Osteoblast (primary cell): ENCODE measurements at regions not wholly inside any gene's neighbourhood (a gene's known extent, or its start where the extent isn't known, plus 50 kb on each side); places are given as distances from the start of the nearest gene placed in this dataset.

Experiments used
- DNase-seq: peaks from one replicate; pipeline ENCODE4 v3.0.0; 2011; ENCODE audit warnings: low spot score, mixed read lengths; ENCODE audit not compliant: insufficient read length; ENCODE audit errors: missing footprints
- H2AFZ ChIP-seq: 2 replicates; pipeline ENCODE4 v1.6.0; 2011; ENCODE audit warnings: mild to moderate bottlenecking, low read length
- H3K27ac ChIP-seq: 2 replicates; pipeline ENCODE4 v1.5.1; 2011; ENCODE audit warnings: mild to moderate bottlenecking, low read depth, low read length, moderate library complexity
- H3K27me3 ChIP-seq: 2 replicates; pipeline ENCODE4 v1.6.0; 2012; ENCODE audit warnings: mild to moderate bottlenecking, control low read depth, inconsistent platforms, low read length, moderate library complexity; ENCODE audit not compliant: insufficient read depth
- H3K36me3 ChIP-seq: 2 replicates; pipeline ENCODE4 v1.5.1; 2011; ENCODE audit warnings: mild to moderate bottlenecking, low read length, control low read depth, moderate library complexity; ENCODE audit not compliant: insufficient read depth
- H3K4me1 ChIP-seq: 2 replicates; pipeline ENCODE4 v1.5.1; 2011; ENCODE audit warnings: mild to moderate bottlenecking, low read length, control low read depth, moderate library complexity; ENCODE audit not compliant: insufficient read depth
- H3K4me2 ChIP-seq: 2 replicates; pipeline ENCODE4 v1.6.0; 2011; ENCODE audit warnings: mild to moderate bottlenecking, low read length; ENCODE audit not compliant: insufficient read depth
- H3K4me3 ChIP-seq: fragments of 200-600 bp; sonication (generic); 3 replicates; pipeline ENCODE4 v1.5.1; 2012; ENCODE audit warnings: mild to moderate bottlenecking, low read length, inconsistent platforms; ENCODE audit not compliant: insufficient read depth
- H3K79me2 ChIP-seq: 2 replicates; pipeline ENCODE4 v1.6.0; 2012; ENCODE audit warnings: mild to moderate bottlenecking, low read length, control low read depth, inconsistent platforms; ENCODE audit not compliant: insufficient read depth
- H3K9me3 ChIP-seq: 2 replicates; pipeline ENCODE4 v1.5.1; 2011; ENCODE audit warnings: low read depth, low read length, control low read depth
- H4K20me1 ChIP-seq: 2 replicates; pipeline ENCODE4 v1.6.0; 2012; ENCODE audit warnings: mild to moderate bottlenecking, low read length, control low read depth; ENCODE audit not compliant: insufficient read depth
- TF ChIP-seq, protein P1 (sequence below): IDR thresholded peaks from 2 replicates; pipeline ENCODE4 v1.5.1; 2011; ENCODE audit warnings: mild to moderate bottlenecking, low read depth, low read length, moderate library complexity; ENCODE audit errors: extremely low read depth

DNA sequence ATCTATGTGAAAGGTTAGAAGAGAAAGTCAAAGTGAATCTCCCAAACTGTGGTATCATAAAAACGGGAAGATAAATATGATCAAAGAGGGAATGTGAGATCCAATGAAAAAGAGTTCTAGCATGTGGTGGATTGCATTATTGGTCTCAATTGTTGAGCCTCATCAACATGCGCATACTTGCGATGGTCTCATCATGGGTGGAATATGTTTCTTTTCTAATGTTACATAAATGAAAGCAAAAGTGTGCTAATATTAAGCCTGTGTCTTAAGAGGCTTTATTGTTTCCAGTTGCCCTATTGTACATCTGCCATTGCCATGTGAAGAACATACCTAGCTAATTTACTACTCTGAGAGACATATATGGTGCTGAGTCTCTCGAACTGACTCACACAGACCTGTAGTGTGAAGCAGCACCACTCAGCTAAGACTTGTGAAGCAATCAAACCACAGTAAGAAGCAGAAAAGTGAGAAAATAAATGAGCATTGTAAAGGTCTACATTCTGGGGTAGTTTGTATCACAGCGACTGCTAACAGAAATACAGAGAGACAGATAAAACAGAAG, 645.5 kb upstream of the PCDH15 start:
- TF ChIP-seq, protein P1, sequence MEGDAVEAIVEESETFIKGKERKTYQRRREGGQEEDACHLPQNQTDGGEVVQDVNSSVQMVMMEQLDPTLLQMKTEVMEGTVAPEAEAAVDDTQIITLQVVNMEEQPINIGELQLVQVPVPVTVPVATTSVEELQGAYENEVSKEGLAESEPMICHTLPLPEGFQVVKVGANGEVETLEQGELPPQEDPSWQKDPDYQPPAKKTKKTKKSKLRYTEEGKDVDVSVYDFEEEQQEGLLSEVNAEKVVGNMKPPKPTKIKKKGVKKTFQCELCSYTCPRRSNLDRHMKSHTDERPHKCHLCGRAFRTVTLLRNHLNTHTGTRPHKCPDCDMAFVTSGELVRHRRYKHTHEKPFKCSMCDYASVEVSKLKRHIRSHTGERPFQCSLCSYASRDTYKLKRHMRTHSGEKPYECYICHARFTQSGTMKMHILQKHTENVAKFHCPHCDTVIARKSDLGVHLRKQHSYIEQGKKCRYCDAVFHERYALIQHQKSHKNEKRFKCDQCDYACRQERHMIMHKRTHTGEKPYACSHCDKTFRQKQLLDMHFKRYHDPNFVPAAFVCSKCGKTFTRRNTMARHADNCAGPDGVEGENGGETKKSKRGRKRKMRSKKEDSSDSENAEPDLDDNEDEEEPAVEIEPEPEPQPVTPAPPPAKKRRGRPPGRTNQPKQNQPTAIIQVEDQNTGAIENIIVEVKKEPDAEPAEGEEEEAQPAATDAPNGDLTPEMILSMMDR = no peak
- H3K27ac ChIP-seq = no peak overlapping the region

DNA sequence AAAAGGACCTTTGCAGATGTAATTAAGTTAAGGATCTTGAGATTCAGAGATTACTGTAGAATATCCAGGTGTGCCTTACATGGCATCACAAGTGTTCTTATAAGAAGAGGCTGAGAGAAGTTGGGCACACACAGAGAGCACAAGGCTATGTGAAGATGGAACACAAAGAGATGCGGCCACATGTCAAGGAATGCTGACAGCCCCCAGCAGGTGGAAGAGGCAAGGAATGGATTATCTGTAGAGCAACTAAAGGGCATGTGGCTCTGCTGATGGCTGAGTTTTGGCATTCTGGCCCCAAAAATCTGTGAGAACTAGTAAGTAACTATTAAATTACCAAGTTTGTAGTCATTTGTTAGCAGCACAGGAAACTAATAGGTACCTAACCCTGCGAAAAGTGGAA, 640.7 kb upstream of the PCDH15 start:
- TF ChIP-seq, protein P1 = no peak
- Histone ChIP-seq H3K4me3 (no peak overlapping the region), H3K79me2 (no peaks in the 10 kb centered on the region)

More for the DNA sequence above, 645.5 kb upstream of the PCDH15 start:
- no peaks in the 10 kb centered on the region for H3K79me2 ChIP-seq
- H3K9me3 ChIP-seq = peaks cover 3% of the 10 kb centered on the region
- H3K4me2 ChIP-seq = no peak overlapping the region
- H3K36me3 ChIP-seq = no peaks in the 10 kb centered on the region
- H3K27me3 ChIP-seq = no peaks in the 10 kb centered on the region
- no peaks in the 10 kb centered on the region for H4K20me1 ChIP-seq
- H3K4me1 ChIP-seq = no peaks in the 10 kb centered on the region
- no peak overlapping the region for H2AFZ ChIP-seq
- no peak for DNase-seq
- no peak overlapping the region for H3K4me3 ChIP-seq

DNA sequence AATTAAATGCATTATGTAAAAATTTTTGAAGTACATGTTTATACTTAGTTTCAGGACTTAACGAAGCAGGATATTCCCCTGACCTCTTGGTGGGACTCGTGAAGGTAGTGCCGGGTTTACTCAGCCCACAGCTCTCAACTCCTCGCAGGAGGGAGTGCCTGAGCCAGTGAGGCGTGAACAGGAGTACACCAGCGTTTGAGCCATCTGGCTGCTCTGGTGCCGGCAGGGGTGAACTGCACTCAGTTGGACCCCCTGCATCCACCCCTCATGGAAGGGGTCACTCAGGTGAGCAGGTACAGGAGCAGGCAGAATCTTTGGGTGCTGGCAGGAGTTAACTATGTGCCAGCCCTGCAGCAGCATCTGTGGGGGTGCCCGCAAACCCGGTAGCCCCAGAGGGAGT, 625.1 kb upstream of the PCDH15 start:
- H3K27me3 ChIP-seq = no peaks in the 10 kb centered on the region
- no peak overlapping the region for H2AFZ ChIP-seq
- H3K36me3 ChIP-seq = no peaks in the 10 kb centered on the region
- no peak overlapping the region for H3K4me3 ChIP-seq
- no peak for DNase-seq
- H3K4me2 ChIP-seq = no peak overlapping the region
- TF ChIP-seq, protein P1 = no peak
- peaks cover 2% of the 10 kb centered on the region for H3K9me3 ChIP-seq
- no peaks in the 10 kb centered on the region for H3K79me2 ChIP-seq
- H4K20me1 ChIP-seq = no peaks in the 10 kb centered on the region
- no peak overlapping the region for H3K27ac ChIP-seq
- no peaks in the 10 kb centered on the region for H3K4me1 ChIP-seq

More for the DNA sequence above, 640.7 kb upstream of the PCDH15 start:
- no peak overlapping the region for H2AFZ ChIP-seq
- no peak overlapping the region for H3K27ac ChIP-seq
- H3K36me3 ChIP-seq = no peaks in the 10 kb centered on the region
- no peak overlapping the region for H3K4me2 ChIP-seq
- no peaks in the 10 kb centered on the region for H3K4me1 ChIP-seq
- peaks cover 3% of the 10 kb centered on the region for H3K9me3 ChIP-seq
- H4K20me1 ChIP-seq = no peaks in the 10 kb centered on the region
- DNase-seq = no peak
- H3K27me3 ChIP-seq = no peaks in the 10 kb centered on the region

DNA sequence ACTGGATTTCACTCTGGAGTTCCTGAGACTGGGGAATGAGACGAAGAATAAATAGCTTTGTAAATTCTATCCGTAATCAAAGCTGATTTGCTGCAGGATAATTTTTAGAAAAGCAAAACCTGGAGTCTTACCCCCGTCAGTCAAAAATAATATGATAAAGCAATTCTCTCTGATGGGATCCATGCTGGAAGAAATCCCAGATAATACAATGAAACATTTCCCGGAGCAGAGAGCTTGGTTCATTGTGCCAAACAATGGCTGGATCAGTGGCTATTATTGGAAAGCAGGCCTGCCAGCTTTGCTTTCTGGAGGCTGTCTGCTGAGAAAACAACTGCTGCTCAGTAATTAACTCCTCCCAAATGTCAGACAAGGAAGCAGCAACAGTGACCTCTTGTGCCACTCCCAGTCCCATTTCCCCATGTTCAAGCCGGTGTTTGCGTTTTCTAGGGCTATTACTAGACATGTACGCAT, 609.4 kb upstream of the PCDH15 start:
- Histone ChIP-seq H4K20me1 (no peaks in the 10 kb centered on the region), H3K4me2 (no peak overlapping the region), H3K4me1 (no peaks in the 10 kb centered on the region), H3K9me3 (peaks cover 3% of the 10 kb centered on the region), H3K27me3 (no peaks in the 10 kb centered on the region), H3K36me3 (no peaks in the 10 kb centered on the region), H3K4me3 (no peak overlapping the region), H3K79me2 (no peaks in the 10 kb centered on the region), H2AFZ (no peak overlapping the region), H3K27ac (no peak overlapping the region)
- no peak for DNase-seq
- TF ChIP-seq, protein P1 = no peak
